ENCODE measurements at regions not wholly inside any gene's neighbourhood (a gene's known extent, or its start where the extent isn't known, plus 50 kb on each side); places are given as distances from the start of the nearest gene placed in this dataset.

DNA sequence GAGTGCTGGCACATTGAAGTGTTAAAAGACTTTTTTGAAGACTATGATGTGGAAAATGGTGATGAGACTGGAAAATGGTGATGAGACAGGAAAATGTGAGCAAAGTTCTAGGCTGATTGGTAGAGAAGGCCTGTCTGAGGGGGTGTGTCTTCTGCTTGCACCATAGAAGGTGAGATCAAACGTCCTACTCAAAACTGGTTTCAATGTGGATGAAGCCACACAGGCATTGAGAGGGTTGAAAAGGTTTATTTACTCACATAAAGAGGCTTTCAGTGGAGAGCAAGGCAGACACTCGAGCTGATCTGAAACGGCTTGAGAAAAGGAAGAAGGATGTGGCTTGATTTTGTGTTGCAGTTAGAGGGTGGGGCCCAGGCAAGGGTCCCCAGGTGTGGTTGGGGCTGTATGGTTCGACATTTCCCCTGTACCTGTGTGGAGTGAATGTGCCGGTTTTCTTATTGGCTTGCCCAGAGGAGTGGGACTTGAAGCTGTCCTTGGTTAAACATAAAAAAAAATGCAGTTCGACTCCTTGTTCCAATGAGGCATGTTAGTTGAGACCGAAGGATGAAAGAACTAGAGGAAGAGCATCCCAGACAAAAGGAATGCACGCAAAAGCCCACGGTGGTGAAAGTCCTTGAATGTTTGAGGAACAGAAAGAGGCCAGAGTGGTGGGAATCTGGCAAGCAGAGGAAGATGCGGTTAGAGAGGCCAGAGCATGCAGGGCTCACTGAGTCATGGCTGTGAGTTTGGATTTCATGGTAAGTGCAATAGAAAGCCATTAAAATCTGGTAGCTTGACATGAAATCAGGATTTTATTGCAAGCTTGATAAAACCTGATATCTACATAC lies 172.3 kb downstream of the EPM2A start:
- POLR2A ChIA-PET = no interaction called here
- Histone ChIP-seq H3K27me3 (ENCODE audit: control insufficient read depth, insufficient read depth, low read length) (no peaks in the 10 kb centered on the region), H3K4me3 (ENCODE audit: low read depth in 2 of 2, low read length in 2 of 2) (no peak overlapping the region), H3K36me3 (ENCODE audit: control insufficient read depth, insufficient read depth, low read length) (no peaks in the 10 kb centered on the region), H3K27ac (ENCODE audit: low read length) (no peak overlapping the region), H3K9me3 (ENCODE audit: control insufficient read depth, insufficient read depth, low read depth, low read length) (no peaks in the 10 kb centered on the region), H3K4me1 (ENCODE audit: control insufficient read depth, insufficient read depth, low read length) (no peaks in the 10 kb centered on the region)
- BruUV-seq (replicated peaks) = no TSS peak
- ATAC-seq (no peak), DNase-seq (ENCODE audit: low read depth, low spot score) (no peak)
- in situ Hi-C loops (cut with HindIII; ENCODE audit: low pct_unique_long_range_greater_than_20kb, low sequenced_read_pairs) (no loop called here), intact Hi-C loops (cut with micrococcal nuclease; ENCODE audit: unreplicated experiment) (no loop called here)
- CTCF ChIA-PET = no interaction called here
- TF ChIP-seq POLR2AphosphoS5 (IDR thresholded peaks at IDR 0.05; ENCODE audit: low read depth, low read length) = no peak
- no peak for TF ChIP-seq TCF7L2 (IDR thresholded peaks at IDR 0.05; ENCODE audit: low read depth, low read length)
- TF ChIP-seq, protein P1, sequence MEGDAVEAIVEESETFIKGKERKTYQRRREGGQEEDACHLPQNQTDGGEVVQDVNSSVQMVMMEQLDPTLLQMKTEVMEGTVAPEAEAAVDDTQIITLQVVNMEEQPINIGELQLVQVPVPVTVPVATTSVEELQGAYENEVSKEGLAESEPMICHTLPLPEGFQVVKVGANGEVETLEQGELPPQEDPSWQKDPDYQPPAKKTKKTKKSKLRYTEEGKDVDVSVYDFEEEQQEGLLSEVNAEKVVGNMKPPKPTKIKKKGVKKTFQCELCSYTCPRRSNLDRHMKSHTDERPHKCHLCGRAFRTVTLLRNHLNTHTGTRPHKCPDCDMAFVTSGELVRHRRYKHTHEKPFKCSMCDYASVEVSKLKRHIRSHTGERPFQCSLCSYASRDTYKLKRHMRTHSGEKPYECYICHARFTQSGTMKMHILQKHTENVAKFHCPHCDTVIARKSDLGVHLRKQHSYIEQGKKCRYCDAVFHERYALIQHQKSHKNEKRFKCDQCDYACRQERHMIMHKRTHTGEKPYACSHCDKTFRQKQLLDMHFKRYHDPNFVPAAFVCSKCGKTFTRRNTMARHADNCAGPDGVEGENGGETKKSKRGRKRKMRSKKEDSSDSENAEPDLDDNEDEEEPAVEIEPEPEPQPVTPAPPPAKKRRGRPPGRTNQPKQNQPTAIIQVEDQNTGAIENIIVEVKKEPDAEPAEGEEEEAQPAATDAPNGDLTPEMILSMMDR (IDR thresholded peaks at IDR 0.05) = no peak
- no peak for TF ChIP-seq SIN3A (IDR thresholded peaks at IDR 0.05; ENCODE audit: borderline replicate concordance, insufficient read depth, low read depth, low read length)
- TF ChIP-seq, protein P2, sequence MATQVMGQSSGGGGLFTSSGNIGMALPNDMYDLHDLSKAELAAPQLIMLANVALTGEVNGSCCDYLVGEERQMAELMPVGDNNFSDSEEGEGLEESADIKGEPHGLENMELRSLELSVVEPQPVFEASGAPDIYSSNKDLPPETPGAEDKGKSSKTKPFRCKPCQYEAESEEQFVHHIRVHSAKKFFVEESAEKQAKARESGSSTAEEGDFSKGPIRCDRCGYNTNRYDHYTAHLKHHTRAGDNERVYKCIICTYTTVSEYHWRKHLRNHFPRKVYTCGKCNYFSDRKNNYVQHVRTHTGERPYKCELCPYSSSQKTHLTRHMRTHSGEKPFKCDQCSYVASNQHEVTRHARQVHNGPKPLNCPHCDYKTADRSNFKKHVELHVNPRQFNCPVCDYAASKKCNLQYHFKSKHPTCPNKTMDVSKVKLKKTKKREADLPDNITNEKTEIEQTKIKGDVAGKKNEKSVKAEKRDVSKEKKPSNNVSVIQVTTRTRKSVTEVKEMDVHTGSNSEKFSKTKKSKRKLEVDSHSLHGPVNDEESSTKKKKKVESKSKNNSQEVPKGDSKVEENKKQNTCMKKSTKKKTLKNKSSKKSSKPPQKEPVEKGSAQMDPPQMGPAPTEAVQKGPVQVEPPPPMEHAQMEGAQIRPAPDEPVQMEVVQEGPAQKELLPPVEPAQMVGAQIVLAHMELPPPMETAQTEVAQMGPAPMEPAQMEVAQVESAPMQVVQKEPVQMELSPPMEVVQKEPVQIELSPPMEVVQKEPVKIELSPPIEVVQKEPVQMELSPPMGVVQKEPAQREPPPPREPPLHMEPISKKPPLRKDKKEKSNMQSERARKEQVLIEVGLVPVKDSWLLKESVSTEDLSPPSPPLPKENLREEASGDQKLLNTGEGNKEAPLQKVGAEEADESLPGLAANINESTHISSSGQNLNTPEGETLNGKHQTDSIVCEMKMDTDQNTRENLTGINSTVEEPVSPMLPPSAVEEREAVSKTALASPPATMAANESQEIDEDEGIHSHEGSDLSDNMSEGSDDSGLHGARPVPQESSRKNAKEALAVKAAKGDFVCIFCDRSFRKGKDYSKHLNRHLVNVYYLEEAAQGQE (IDR thresholded peaks at IDR 0.05; ENCODE audit: insufficient read depth in 1 of 2, low read depth in 2 of 2, low read length in 1 of 2) = no peak

DNA sequence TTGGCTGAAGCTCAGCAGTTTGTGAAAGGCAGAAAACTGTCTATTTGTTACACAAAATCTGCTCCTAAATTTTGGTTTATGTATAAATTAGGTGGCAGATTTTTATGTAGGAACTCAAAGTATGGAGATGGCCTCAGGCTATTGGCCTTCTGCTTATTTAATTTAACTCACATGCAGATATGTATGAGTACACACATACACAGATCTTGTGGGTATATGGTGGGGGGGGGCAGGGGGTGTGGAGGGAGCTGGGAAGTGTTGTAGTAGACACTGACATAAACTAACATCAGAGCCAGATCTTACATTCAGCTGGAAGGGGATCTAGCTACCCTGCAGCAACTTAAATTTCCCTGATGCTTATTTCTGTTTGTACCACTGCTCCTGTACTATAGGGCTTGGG lies 170.8 kb downstream of the EPM2A start:
- Histone ChIP-seq H3K27ac (ENCODE audit: low read length) (no peak overlapping the region), H3K36me3 (ENCODE audit: control insufficient read depth, insufficient read depth, low read length) (no peaks in the 10 kb centered on the region), H3K9me3 (ENCODE audit: control insufficient read depth, insufficient read depth, low read depth, low read length) (no peaks in the 10 kb centered on the region), H3K4me1 (ENCODE audit: control insufficient read depth, insufficient read depth, low read length) (no peaks in the 10 kb centered on the region), H3K4me3 (ENCODE audit: low read depth in 2 of 2, low read length in 2 of 2) (no peak overlapping the region), H3K27me3 (ENCODE audit: control insufficient read depth, insufficient read depth, low read length) (no peaks in the 10 kb centered on the region)
- CTCF ChIA-PET = no interaction called here
- ATAC-seq (no peak), DNase-seq (ENCODE audit: low read depth, low spot score) (no peak)
- POLR2A ChIA-PET = no interaction called here
- no TSS peak for BruUV-seq (replicated peaks)
- in situ Hi-C loops (cut with HindIII; ENCODE audit: low pct_unique_long_range_greater_than_20kb, low sequenced_read_pairs) = no loop called here
- intact Hi-C loops (cut with micrococcal nuclease; ENCODE audit: unreplicated experiment) = no loop called here
- TF ChIP-seq, protein P1 (IDR thresholded peaks at IDR 0.05) = no peak
- no peak for TF ChIP-seq POLR2AphosphoS5 (IDR thresholded peaks at IDR 0.05; ENCODE audit: low read depth, low read length)
- TF ChIP-seq TCF7L2 (IDR thresholded peaks at IDR 0.05; ENCODE audit: low read depth, low read length) = no peak
- TF ChIP-seq SIN3A (IDR thresholded peaks at IDR 0.05; ENCODE audit: borderline replicate concordance, insufficient read depth, low read depth, low read length) = no peak
- TF ChIP-seq, protein P2 (IDR thresholded peaks at IDR 0.05; ENCODE audit: insufficient read depth in 1 of 2, low read depth in 2 of 2, low read length in 1 of 2) = no peak
